IMR-90 (cell line): ENCODE measurements at regions not wholly inside any gene's neighbourhood (a gene's known extent, or its start where the extent isn't known, plus 50 kb on each side); places are given as distances from the start of the nearest gene placed in this dataset.

ENCODE experiments used
- ATAC-seq: fragments of 200-7000 bp; cut with Tn5 transposase; 2 replicates; pipeline ENCODE4 v1.9.1; 2020; ENCODE audit warnings: low read depth, mild to moderate bottlenecking, moderate library complexity
- BruUV-seq: library from RNA; stranded (reverse); fragments of 400-500 nt; replicated peaks from 2 replicates; lab custom pipeline; 2021; lab: Mats Ljungman, UMichigan
- CTCF ChIA-PET: fragments of 300-600 bp; formaldehyde crosslinking; extraction: SDS; loops from one replicate; lab custom pipeline; 2021; ENCODE audit warnings: antibody characterized with exemption; lab: Yijun Ruan, JAX
- POLR2A ChIA-PET: fragments of 300-600 bp; sonication (Branson Sonifier 250); formaldehyde crosslinking; loops from one replicate; lab custom pipeline; 2022; ENCODE audit warnings: antibody characterized with exemption; ENCODE audit not compliant: unreplicated experiment; lab: Charles Lee
- DNase-seq: peaks from one replicate; pipeline ENCODE4 v3.0.0; 2013
- H2AFZ ChIP-seq: replicated peaks from 2 replicates; pipeline ENCODE3; 2013; ENCODE audit warnings: low read length, mild to moderate bottlenecking; ENCODE audit not compliant: poor library complexity
- H2AK5ac ChIP-seq: 2 replicates; pipeline ENCODE4 v1.6.1; 2013; ENCODE audit warnings: low read depth, low read length, inconsistent platforms
- H2AK9ac ChIP-seq: replicated peaks from 2 replicates; pipeline ENCODE3; 2013; ENCODE audit warnings: mild to moderate bottlenecking, low read depth, low read length, moderate library complexity; ENCODE audit not compliant: poor library complexity
- H2BK120ac ChIP-seq: 2 replicates; pipeline ENCODE4 v1.6.1; 2013; ENCODE audit warnings: low read depth, low read length, inconsistent platforms
- H2BK15ac ChIP-seq: 3 replicates; pipeline ENCODE4 v1.6.1; 2013; ENCODE audit warnings: low read depth, low read length, inconsistent platforms
- H2BK20ac ChIP-seq: 2 replicates; pipeline ENCODE4 v1.6.1; 2013; ENCODE audit warnings: low read depth, mild to moderate bottlenecking, inconsistent platforms, low read length, moderate library complexity
- H2BK5ac ChIP-seq: 2 replicates; pipeline ENCODE4 v1.6.1; 2013; ENCODE audit warnings: mild to moderate bottlenecking, low read depth, low read length, inconsistent platforms; ENCODE audit not compliant: poor library complexity, severe bottlenecking
- H3K14ac ChIP-seq: replicated peaks from 2 replicates; pipeline ENCODE4 v1.6.1; 2013; ENCODE audit warnings: low read depth, low read length, inconsistent platforms
- H3K18ac ChIP-seq: 2 replicates; pipeline ENCODE4 v1.6.1; 2013; ENCODE audit warnings: low read depth, low read length, control low read depth
- H3K23ac ChIP-seq: 2 replicates; pipeline ENCODE4 v1.6.1; 2013; ENCODE audit warnings: low read depth, low read length, inconsistent platforms
- H3K27ac ChIP-seq: 2 replicates; pipeline ENCODE4 v1.5.1; 2013; ENCODE audit warnings: mild to moderate bottlenecking, control low read depth, low read length; ENCODE audit not compliant: insufficient read depth
- H3K27me3 ChIP-seq: 2 replicates; pipeline ENCODE4 v1.6.1; 2013; ENCODE audit warnings: low read length; ENCODE audit not compliant: control insufficient read depth, insufficient read depth
- H3K36me3 ChIP-seq: 2 replicates; pipeline ENCODE4 v1.6.1; 2013; ENCODE audit warnings: low read length, mixed read lengths; ENCODE audit not compliant: control insufficient read depth, insufficient read depth
- H3K4ac ChIP-seq: 2 replicates; pipeline ENCODE4 v1.6.1; 2013; ENCODE audit warnings: low read depth, low read length, inconsistent platforms
- H3K4me1 ChIP-seq: 2 replicates; pipeline ENCODE4 v1.6.1; 2013; ENCODE audit warnings: low read length, mixed read lengths; ENCODE audit not compliant: control insufficient read depth, insufficient read depth
- H3K4me2 ChIP-seq: 2 replicates; pipeline ENCODE4 v1.6.1; 2013; ENCODE audit warnings: low read depth, mild to moderate bottlenecking, control low read depth, low read length, moderate library complexity
- H3K4me3 ChIP-seq: 2 replicates; pipeline ENCODE4 v1.5.1; 2013; ENCODE audit warnings: low read depth, mild to moderate bottlenecking, control low read depth, low read length, moderate library complexity; ENCODE audit not compliant: insufficient read depth
- H3K56ac ChIP-seq: 2 replicates; pipeline ENCODE4 v1.6.1; 2013; ENCODE audit warnings: low read length, inconsistent platforms; ENCODE audit not compliant: insufficient read depth; ENCODE audit errors: extremely low read depth
- H3K79me1 ChIP-seq, 2 experiments: 2 replicates each; pipeline ENCODE4 v1.6.1; 2013; ENCODE audit warnings: low read length in 2 of 2, inconsistent platforms in 1 of 2, low read depth in 1 of 2
- H3K9ac ChIP-seq: 2 replicates; pipeline ENCODE4 v1.6.1; 2013; ENCODE audit warnings: low read depth, low read length, control low read depth
- H3K9me1 ChIP-seq: 2 replicates; pipeline ENCODE4 v1.6.1; 2013; ENCODE audit warnings: low read length, inconsistent platforms; ENCODE audit not compliant: insufficient read depth
- H3K9me3 ChIP-seq: 2 replicates; pipeline ENCODE4 v1.6.1; 2013; ENCODE audit warnings: low read length; ENCODE audit not compliant: control insufficient read depth, insufficient read depth
- H4K20me1 ChIP-seq: 2 replicates; pipeline ENCODE4 v1.6.1; 2013; ENCODE audit warnings: low read length, inconsistent platforms; ENCODE audit not compliant: insufficient read depth
- H4K5ac ChIP-seq: 2 replicates; pipeline ENCODE4 v1.6.1; 2013; ENCODE audit warnings: mild to moderate bottlenecking, low read depth, low read length, control low read depth
- H4K8ac ChIP-seq, 2 experiments: 2 replicates each; pipeline ENCODE4 v1.6.1; 2013; ENCODE audit warnings: low read depth in 2 of 2, low read length in 2 of 2, control low read depth in 1 of 2, inconsistent platforms in 1 of 2
- H4K91ac ChIP-seq: 2 replicates; pipeline ENCODE4 v1.6.1; 2013; ENCODE audit warnings: low read depth, low read length, inconsistent platforms; ENCODE audit not compliant: insufficient read depth
- NFE2L2 ChIP-seq: fragments of 150-350 bp; IDR thresholded peaks from 2 replicates; pipeline ENCODE4 v1.6.1; 2016; ENCODE audit warnings: low read depth, mild to moderate bottlenecking, low read length
- WGBS, 2 experiments: methylation state at CpG; one replicate each; pipeline versions ENCODE4 v1.1.5 to v1.1.7; 2013; ENCODE audit warnings: missing lambda C conversion rate in 2 of 2; ENCODE audit not compliant: insufficient read length in 1 of 2; ENCODE audit errors: extremely low coverage in 2 of 2; 5-methylcytosine and 5-hydroxymethylcytosine counted together
- dilution Hi-C: fragments of 300-500 bp; cut with HindIII; formaldehyde crosslinking; loops from one replicate; pipeline ENCODE4 v1.14.3; 2018; ENCODE audit warnings: low sequenced_read_pairs; ENCODE audit not compliant: unreplicated experiment
- in situ Hi-C: fragments of 300-500 bp; cut with MboI; formaldehyde crosslinking; loops from 3 replicates; pipeline ENCODE4 v1.14.3; 2019; ENCODE audit warnings: low sequenced_read_pairs, inconsistent platforms, mixed read lengths
- intact Hi-C: fragments of 100-400 bp; cut with micrococcal nuclease; formaldehyde crosslinking; loops from 2 replicates; pipeline ENCODE4 v1.10.0; 2022
- TF ChIP-seq, protein P1 (sequence below): fragments of 150-350 bp; IDR thresholded peaks from 2 replicates; pipeline ENCODE4 v1.6.1; 2016; ENCODE audit warnings: low read depth, mild to moderate bottlenecking, low read length, moderate library complexity, borderline replicate concordance

- dilution Hi-C loops, result no loop called here
- no peak overlapping the region for H4K91ac ChIP-seq
- TF ChIP-seq, protein P1, sequence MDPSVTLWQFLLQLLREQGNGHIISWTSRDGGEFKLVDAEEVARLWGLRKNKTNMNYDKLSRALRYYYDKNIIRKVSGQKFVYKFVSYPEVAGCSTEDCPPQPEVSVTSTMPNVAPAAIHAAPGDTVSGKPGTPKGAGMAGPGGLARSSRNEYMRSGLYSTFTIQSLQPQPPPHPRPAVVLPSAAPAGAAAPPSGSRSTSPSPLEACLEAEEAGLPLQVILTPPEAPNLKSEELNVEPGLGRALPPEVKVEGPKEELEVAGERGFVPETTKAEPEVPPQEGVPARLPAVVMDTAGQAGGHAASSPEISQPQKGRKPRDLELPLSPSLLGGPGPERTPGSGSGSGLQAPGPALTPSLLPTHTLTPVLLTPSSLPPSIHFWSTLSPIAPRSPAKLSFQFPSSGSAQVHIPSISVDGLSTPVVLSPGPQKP, result no peak
- 0 out of 2 replicates have a peak, but pooled peaks have one; percentile 40 for TF ChIP-seq NFE2L2
- no peaks in the 10 kb centered on the region for H3K9me1 ChIP-seq
- H3K14ac ChIP-seq, result no peak overlapping the region
- no peak overlapping the region for H3K4me2 ChIP-seq
- no peak overlapping the region for H2BK15ac ChIP-seq
- no peaks in the 10 kb centered on the region for H3K79me1 ChIP-seq
- WGBS, 2 experiments, result no CpG with 5 or more reads among the region's 6 CpGs
- no peaks in the 10 kb centered on the region for H3K4me1 ChIP-seq
- in situ Hi-C loops, result no loop called here
- H2AK9ac ChIP-seq, result no peak overlapping the region
- H2BK20ac ChIP-seq, result no peak overlapping the region
- no peak overlapping the region for H4K5ac ChIP-seq
- H2AFZ ChIP-seq, result no peak overlapping the region
- no peaks in the 10 kb centered on the region for H4K20me1 ChIP-seq
- H3K4ac ChIP-seq, result no peak overlapping the region
- H3K9ac ChIP-seq, result no peak overlapping the region
- ChIA-PET POLR2A (no interaction called here), CTCF (no interaction called here)
- no peak for DNase-seq
- no peak overlapping the region for H2BK120ac ChIP-seq
- no peak overlapping the region for H3K18ac ChIP-seq
- H2BK5ac ChIP-seq, result no peak overlapping the region
- H3K56ac ChIP-seq, result no peak overlapping the region
- H3K23ac ChIP-seq, result no peak overlapping the region
- H3K9me3 ChIP-seq, result 0 out of 2 replicates have a peak, but pooled peaks cover 2% of the 10 kb centered on the region
- no peak overlapping the region for H3K4me3 ChIP-seq
- no peak for ATAC-seq
- BruUV-seq, result no TSS peak
- H4K8ac ChIP-seq, result no peak overlapping the region
- H3K27ac ChIP-seq, result no peak overlapping the region
- no peak overlapping the region for H2AK5ac ChIP-seq
- intact Hi-C loops, result no loop called here
- no peaks in the 10 kb centered on the region for H3K27me3 ChIP-seq
- no peaks in the 10 kb centered on the region for H3K36me3 ChIP-seq
These were observed 786.8 kb downstream of the TSN start for GRCh38 chr2:122542236-122542635.
